Panc1 (cell line): ENCODE measurements at regions not wholly inside any gene's neighbourhood (a gene's known extent, or its start where the extent isn't known, plus 50 kb on each side); places are given as distances from the start of the nearest gene placed in this dataset.

Source experiments
- POLR2AphosphoS5 ChIP-seq: IDR thresholded peaks from 2 replicates; pipeline ENCODE4 v1.6.1; 2012; ENCODE audit warnings: mild to moderate bottlenecking, low read depth, low read length, moderate library complexity
- SIN3A ChIP-seq: IDR thresholded peaks from 2 replicates; pipeline ENCODE4 v1.6.1; 2012; ENCODE audit warnings: low read depth, mild to moderate bottlenecking, low read length, moderate library complexity, borderline replicate concordance; ENCODE audit not compliant: insufficient read depth
- TCF7L2 ChIP-seq: IDR thresholded peaks from 2 replicates; pipeline ENCODE4 v1.6.1; 2011; ENCODE audit warnings: mild to moderate bottlenecking, low read depth, low read length, inconsistent platforms
- TF ChIP-seq, protein P1 (sequence below): fragments of 450-650 bp; IDR thresholded peaks from 2 replicates; pipeline ENCODE4 v1.5.1; 2017; ENCODE audit warnings: mild to moderate bottlenecking
- TF ChIP-seq, protein P2 (sequence below), 2 experiments: IDR thresholded peaks; 2 replicates each; pipeline ENCODE4 v1.6.1; 2011 to 2012; ENCODE audit warnings: low read depth in 2 of 2, control low read depth in 1 of 2, low read length in 1 of 2, mild to moderate bottlenecking in 1 of 2, moderate library complexity in 1 of 2; ENCODE audit not compliant: insufficient read depth in 1 of 2

DNA sequence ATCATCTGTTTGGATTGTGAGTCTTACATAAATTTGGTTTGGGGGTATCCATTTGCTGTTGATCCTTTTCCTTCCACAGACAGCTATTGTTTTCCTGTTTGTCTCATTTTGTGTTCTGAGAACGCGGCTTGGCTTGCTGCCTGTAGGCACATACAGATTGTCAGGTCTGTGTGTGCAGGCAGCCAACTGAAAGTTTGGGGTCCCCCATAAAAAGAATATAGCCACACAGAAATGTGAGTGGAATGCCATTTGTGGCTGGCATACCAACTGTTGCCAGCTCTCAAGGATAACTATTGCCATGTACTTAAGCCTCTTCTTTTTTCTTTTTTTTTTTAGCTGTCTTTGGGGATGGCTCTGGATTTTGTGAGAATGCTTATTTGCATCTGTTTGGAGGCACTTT, 1308.0 kb downstream of the ROBO1 start:
- TF ChIP-seq POLR2AphosphoS5: no peak
- TF ChIP-seq, protein P1, sequence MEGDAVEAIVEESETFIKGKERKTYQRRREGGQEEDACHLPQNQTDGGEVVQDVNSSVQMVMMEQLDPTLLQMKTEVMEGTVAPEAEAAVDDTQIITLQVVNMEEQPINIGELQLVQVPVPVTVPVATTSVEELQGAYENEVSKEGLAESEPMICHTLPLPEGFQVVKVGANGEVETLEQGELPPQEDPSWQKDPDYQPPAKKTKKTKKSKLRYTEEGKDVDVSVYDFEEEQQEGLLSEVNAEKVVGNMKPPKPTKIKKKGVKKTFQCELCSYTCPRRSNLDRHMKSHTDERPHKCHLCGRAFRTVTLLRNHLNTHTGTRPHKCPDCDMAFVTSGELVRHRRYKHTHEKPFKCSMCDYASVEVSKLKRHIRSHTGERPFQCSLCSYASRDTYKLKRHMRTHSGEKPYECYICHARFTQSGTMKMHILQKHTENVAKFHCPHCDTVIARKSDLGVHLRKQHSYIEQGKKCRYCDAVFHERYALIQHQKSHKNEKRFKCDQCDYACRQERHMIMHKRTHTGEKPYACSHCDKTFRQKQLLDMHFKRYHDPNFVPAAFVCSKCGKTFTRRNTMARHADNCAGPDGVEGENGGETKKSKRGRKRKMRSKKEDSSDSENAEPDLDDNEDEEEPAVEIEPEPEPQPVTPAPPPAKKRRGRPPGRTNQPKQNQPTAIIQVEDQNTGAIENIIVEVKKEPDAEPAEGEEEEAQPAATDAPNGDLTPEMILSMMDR: no peak
- TF ChIP-seq TCF7L2: no peak
- TF ChIP-seq SIN3A: no peak
- TF ChIP-seq, protein P2, sequence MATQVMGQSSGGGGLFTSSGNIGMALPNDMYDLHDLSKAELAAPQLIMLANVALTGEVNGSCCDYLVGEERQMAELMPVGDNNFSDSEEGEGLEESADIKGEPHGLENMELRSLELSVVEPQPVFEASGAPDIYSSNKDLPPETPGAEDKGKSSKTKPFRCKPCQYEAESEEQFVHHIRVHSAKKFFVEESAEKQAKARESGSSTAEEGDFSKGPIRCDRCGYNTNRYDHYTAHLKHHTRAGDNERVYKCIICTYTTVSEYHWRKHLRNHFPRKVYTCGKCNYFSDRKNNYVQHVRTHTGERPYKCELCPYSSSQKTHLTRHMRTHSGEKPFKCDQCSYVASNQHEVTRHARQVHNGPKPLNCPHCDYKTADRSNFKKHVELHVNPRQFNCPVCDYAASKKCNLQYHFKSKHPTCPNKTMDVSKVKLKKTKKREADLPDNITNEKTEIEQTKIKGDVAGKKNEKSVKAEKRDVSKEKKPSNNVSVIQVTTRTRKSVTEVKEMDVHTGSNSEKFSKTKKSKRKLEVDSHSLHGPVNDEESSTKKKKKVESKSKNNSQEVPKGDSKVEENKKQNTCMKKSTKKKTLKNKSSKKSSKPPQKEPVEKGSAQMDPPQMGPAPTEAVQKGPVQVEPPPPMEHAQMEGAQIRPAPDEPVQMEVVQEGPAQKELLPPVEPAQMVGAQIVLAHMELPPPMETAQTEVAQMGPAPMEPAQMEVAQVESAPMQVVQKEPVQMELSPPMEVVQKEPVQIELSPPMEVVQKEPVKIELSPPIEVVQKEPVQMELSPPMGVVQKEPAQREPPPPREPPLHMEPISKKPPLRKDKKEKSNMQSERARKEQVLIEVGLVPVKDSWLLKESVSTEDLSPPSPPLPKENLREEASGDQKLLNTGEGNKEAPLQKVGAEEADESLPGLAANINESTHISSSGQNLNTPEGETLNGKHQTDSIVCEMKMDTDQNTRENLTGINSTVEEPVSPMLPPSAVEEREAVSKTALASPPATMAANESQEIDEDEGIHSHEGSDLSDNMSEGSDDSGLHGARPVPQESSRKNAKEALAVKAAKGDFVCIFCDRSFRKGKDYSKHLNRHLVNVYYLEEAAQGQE (IDR thresholded peaks at IDR 0.05; ENCODE audit: insufficient read depth in 1 of 2, low read depth in 2 of 2, low read length in 1 of 2): no peak
